LoVo (cell line): ENCODE measurements at regions not wholly inside any gene's neighbourhood (a gene's known extent, or its start where the extent isn't known, plus 50 kb on each side); places are given as distances from the start of the nearest gene placed in this dataset.
"Not testable (repeated sequence)": the region's sequence is repeated elsewhere in the genome, so short reads cannot be mapped to it uniquely, and the experiment has no call there.

Experiments used
- DNase-seq: peaks from one replicate; pipeline ENCODE4 v3.0.0-alpha.2; 2016; ENCODE audit warnings: low spot score

- no peak for DNase-seq
These were observed 87.9 kb upstream of the TRIO start for GRCh38 chr5:14054965-14055963.

GRCh38 chr5:14054111-14054854, 88.9 kb upstream of the TRIO start:
- no peak for DNase-seq

GRCh38 chr5:14050821-14051220, 92.3 kb upstream of the TRIO start:
- no peak for DNase-seq

DNA sequence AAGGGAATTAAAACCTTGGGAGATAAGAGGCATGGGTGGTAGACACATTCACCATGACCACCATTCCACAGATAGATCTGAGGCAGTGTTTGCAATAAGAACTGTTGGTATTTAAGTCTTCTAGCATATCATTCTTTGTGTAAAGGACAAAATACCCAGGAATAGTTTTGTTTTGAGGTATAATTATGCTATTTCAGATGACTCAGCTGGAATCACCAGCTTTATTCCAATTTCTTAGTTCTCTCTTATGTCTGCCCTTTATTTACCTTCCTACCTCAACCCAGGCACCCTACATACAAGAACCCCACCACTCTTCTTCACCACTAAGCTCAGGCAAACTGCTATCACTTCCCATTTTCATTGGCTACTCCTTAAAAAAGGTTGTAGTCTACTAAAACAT, 94.7 kb upstream of the TRIO start:
- no peak for DNase-seq

DNA sequence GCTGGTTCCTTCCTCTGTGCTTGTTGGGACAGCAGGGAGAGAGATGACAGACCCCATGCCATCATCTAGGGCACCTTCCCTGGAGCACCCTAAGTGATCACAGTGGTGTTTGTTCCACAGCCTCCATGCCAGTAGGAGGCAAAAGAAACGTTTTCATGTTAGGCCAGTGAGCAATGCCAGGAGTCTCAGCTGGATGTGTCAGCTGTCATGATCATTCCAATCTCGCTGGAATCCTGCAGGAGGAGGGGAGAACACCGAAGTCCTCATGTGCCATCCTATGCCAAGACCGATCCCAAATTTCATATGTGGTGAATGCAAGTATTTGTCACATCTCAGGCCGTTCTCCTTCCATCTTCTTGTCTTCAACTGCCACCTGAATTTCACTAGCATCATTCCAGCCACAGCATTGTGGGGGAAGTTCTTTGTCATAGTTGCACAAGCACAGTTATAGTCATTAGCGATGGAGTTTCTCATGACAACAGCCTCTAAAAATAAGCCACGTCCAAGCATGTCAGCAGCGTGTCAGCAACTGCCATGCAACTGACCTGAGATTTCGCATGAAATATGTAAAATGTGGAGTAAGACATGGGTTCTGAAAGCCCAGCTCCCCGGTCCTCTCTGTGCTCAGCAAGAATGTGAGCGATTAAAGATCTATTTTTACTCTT, 97.2 kb upstream of the DNAH5 start:
- no peak for DNase-seq

DNA sequence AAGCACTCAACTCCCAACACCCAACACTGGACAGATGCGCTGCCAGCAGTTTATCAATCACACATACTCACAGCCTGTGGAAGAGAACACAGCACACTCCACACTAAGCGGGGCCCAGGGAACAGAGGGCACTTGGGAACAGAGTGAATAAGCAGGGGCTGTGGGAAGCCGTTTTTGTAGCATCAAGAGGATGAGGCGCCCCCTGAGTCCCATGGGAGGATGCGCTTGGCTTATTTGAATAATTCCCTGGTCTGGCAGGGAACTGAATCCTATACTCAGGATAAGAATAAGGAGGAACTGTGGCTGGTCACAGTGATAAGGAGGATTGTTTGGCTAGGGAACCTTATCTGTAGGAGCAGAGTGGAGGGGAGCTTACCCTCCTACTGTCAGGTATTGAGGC, 96.1 kb upstream of the DNAH5 start:
- DNase-seq: no peak

GRCh38 chr5:14039576-14039975, 95.1 kb upstream of the DNAH5 start:
- DNase-seq: peak; percentile 33

- no peak for DNase-seq
These were observed 94.6 kb upstream of the DNAH5 start for GRCh38 chr5:14039063-14039462.

GRCh38 chr5:14038341-14038959, 94.0 kb upstream of the DNAH5 start:
- no peak for DNase-seq

DNA sequence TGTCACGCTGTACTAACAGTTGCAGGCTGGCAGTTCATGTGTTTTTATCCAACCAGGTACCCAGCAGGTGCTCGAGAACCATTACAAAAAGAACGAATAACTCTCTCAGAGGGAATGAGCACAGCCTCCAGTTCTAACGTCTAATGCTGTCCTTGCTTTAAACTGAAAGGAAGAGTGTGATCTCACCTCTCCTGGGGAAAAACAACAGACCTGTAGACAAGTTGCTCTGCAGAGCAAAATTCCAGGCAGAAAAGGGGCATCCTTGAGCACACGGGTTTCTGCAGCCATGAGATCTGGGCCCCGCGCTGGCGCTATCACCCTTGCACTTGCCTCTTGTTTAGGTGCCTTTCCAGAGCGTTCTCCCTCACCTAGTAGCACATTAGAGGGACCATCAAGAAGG, 92.5 kb upstream of the DNAH5 start:
- DNase-seq: no peak

DNA sequence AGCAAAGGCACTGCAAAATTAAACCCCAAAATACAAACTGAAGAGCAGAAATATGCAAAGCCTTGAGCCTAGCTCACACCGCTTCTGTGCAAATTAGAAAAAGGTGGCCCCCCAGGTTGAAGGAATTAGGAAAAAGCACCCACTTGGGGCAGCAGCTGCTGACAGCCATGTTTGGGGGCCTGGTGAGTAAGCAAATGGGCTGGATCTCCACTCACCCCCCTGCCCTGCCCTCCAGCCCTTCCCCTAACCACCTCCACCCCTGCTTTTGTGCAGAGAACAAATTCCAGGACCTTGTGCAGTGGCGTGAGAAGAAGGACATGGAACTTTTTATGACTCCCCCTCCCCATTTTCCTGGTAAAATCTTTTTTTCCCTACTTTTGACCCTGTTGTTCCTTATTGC, 92.0 kb upstream of the DNAH5 start:
- DNase-seq: no peak

GRCh38 chr5:14035859-14036503, 91.5 kb upstream of the DNAH5 start:
- DNase-seq: peak; percentile 87

DNA sequence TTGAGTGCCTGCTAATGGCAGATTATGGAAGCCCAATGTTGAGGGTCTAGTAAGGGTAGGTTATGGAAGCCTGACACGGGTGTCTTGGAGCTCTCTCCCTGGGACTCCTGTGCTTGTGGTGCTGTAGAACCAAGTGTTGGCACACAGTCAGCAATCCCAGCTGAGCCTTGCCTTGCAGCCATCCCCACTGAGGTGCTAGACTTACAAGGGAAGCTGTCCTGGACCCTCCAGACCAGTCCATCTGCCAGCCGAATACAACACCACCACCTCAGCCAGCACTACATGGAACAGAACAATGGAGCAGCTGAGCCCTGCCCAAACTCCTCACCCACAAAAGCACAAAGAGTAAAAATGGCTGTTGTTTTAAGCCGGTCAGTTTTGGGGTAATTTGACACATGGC, 90.5 kb upstream of the DNAH5 start:
- DNase-seq: no peak

GRCh38 chr5:14032918-14033317, 88.4 kb upstream of the DNAH5 start:
- DNase-seq: peak; percentile 26

GRCh38 chr5:14028938-14029584, 84.6 kb upstream of the DNAH5 start:
- no peak for DNase-seq

- DNase-seq: no peak
These were observed 83.7 kb upstream of the DNAH5 start for GRCh38 chr5:14028188-14028587.

- no peak for DNase-seq
These were observed 81.2 kb upstream of the DNAH5 start for GRCh38 chr5:14025569-14026286.

GRCh38 chr5:14022971-14023370, 78.5 kb upstream of the DNAH5 start:
- DNase-seq: no peak

DNA sequence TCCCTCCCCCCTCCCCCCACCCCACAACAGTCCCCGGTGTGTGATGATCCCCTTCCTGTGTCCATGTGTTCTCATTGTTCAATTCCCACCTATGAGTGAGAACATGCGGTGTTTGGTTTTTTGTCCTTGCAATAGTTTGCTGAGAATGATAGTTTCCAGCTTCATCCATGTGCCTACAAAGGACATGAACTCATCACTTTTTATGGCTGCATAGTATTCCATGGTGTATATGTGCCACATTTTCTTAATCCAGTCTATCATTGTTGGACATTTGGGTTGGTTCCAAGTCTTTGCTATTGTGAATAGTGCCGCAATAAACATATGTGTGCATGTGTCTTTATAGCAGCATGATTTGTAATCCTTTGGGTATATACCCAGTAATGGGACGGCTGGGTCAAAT, 76.5 kb upstream of the DNAH5 start:
- DNase-seq: not testable (repeated sequence)

- no peak for DNase-seq
These were observed 75.3 kb upstream of the DNAH5 start for GRCh38 chr5:14019768-14020290.
